ENCODE measurements at regions not wholly inside any gene's neighbourhood (a gene's known extent, or its start where the extent isn't known, plus 50 kb on each side); places are given as distances from the start of the nearest gene placed in this dataset.

GRCh38 chr10:69684020-69684980, 54.3 kb downstream of the FAM241B start:
- intact Hi-C loops (cut with micrococcal nuclease): no loop called here
- H3K27me3 ChIP-seq (replicated peaks in 1 of 4; ENCODE audit: control extremely low read depth in 1 of 4, control insufficient read depth in 3 of 4, insufficient read depth in 4 of 4, low read length in 3 of 4): peaks cover 0 to 5% (median 0%) of the 10 kb centered on the region in 4 experiments
- no peaks in the 10 kb centered on the region for H3K79me2 ChIP-seq (ENCODE audit: control insufficient read depth, insufficient read depth, low read length)
- no peaks in the 10 kb centered on the region for H3K4me1 ChIP-seq (ENCODE audit: control insufficient read depth in 2 of 2, insufficient read depth in 2 of 2, low read length in 2 of 2)
- H4K20me1 ChIP-seq (ENCODE audit: control insufficient read depth, insufficient read depth, low read length, poor library complexity, severe bottlenecking): no peaks in the 10 kb centered on the region
- H3K36me3 ChIP-seq (replicated peaks in 1 of 2; ENCODE audit: control extremely low read depth in 1 of 2, control insufficient read depth in 1 of 2, extremely low read depth in 1 of 2, insufficient read depth in 2 of 2, low read length in 1 of 2): no peaks in the 10 kb centered on the region
- H3K4me3 ChIP-seq (ENCODE audit: control extremely low read depth in 1 of 5, extremely low read depth in 1 of 5, insufficient read depth in 1 of 5, low read depth in 2 of 5, low read length in 4 of 5): no peak overlapping the region
- ChIA-PET CTCF (interaction anchor here (0.8 kb wide), 1 partner anchor 10 kb away, joined by 3 read pairs; no protein-coding TSS in a partner anchor), POLR2A (no interaction called here)
- no peak for ATAC-seq (ENCODE audit: low read depth)
- H3K27ac ChIP-seq (ENCODE audit: low read length in 2 of 2): no peak overlapping the region
- Mint-ChIP-seq H3K4me3 (no peak overlapping the region), H3K4me1 (no peaks in the 10 kb centered on the region), H3K27ac (no peak overlapping the region), H3K27me3 (peaks cover 39% of the 10 kb centered on the region), H3K9me3 (ENCODE audit: insufficient read depth) (no peaks in the 10 kb centered on the region)
- 85% methylated on average over 12 of the region's 17 CpGs for WGBS (ENCODE audit: insufficient coverage)
- H2AFZ ChIP-seq (ENCODE audit: insufficient read depth, low read depth, low read length, poor library complexity, severe bottlenecking): no peak overlapping the region
- H3K9me3 ChIP-seq (ENCODE audit: control extremely low read depth in 1 of 3, control insufficient read depth in 2 of 3, insufficient read depth in 1 of 3, low read length in 2 of 3): no peaks in the 10 kb centered on the region
- DNase-seq: no peak
- no peak overlapping the region for H3K4me2 ChIP-seq (replicated peaks; ENCODE audit: low read depth, low read length, poor library complexity, severe bottlenecking)
- TF ChIP-seq EZH2 (IDR thresholded peaks at IDR 0.05; ENCODE audit: borderline replicate concordance, insufficient read depth, low read depth, low read length, poor library complexity, severe bottlenecking) (no peak), CTCF (IDR thresholded peaks at IDR 0.05) (no peak)
- no peak overlapping the region for H3K9ac ChIP-seq (ENCODE audit: low read length)

DNA sequence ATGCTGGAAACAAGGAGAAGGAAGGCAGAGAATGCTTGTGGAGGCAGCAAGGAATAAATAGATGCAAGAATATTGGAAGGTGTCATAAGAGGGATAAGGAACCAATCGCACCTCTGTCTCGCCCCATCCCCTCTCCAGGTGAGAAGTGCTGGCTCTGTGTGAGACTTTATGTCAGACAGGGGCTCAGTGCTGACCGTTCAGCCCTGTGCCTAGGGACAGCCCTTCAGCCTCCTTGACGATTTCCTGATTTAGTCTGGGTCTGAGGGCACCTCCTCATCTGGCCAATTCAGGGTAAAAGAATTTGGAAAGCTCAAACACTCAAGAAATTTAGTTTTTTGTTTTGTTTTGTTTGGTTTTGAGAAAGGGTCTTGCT, 54.9 kb downstream of the FAM241B start:
- no peaks in the 10 kb centered on the region for H4K20me1 ChIP-seq (ENCODE audit: control insufficient read depth, insufficient read depth, low read length, poor library complexity, severe bottlenecking)
- 63% methylated on average over 2 of the region's 4 CpGs for WGBS (ENCODE audit: insufficient coverage)
- no peaks in the 10 kb centered on the region for H3K79me2 ChIP-seq (ENCODE audit: control insufficient read depth, insufficient read depth, low read length)
- H3K36me3 ChIP-seq (replicated peaks in 1 of 2; ENCODE audit: control extremely low read depth in 1 of 2, control insufficient read depth in 1 of 2, extremely low read depth in 1 of 2, insufficient read depth in 2 of 2, low read length in 1 of 2): no peaks in the 10 kb centered on the region
- H3K4me3 ChIP-seq (ENCODE audit: control extremely low read depth in 1 of 5, extremely low read depth in 1 of 5, insufficient read depth in 1 of 5, low read depth in 2 of 5, low read length in 4 of 5): no peak overlapping the region
- H3K27ac ChIP-seq (ENCODE audit: low read length in 2 of 2): no peak overlapping the region
- Mint-ChIP-seq H3K27ac (no peak overlapping the region), H3K4me1 (no peaks in the 10 kb centered on the region), H3K4me3 (no peak overlapping the region), H3K27me3 (peaks cover 35% of the 10 kb centered on the region), H3K9me3 (ENCODE audit: insufficient read depth) (no peaks in the 10 kb centered on the region)
- ChIA-PET CTCF (interaction anchor here (0.8 kb wide), 1 partner anchor 10 kb away, joined by 3 read pairs; no protein-coding TSS in a partner anchor), POLR2A (no interaction called here)
- H3K27me3 ChIP-seq (replicated peaks in 1 of 4; ENCODE audit: control extremely low read depth in 1 of 4, control insufficient read depth in 3 of 4, insufficient read depth in 4 of 4, low read length in 3 of 4): peaks cover 0 to 3% (median 0%) of the 10 kb centered on the region in 4 experiments
- no peak overlapping the region for H3K4me2 ChIP-seq (replicated peaks; ENCODE audit: low read depth, low read length, poor library complexity, severe bottlenecking)
- no peak overlapping the region for H2AFZ ChIP-seq (ENCODE audit: insufficient read depth, low read depth, low read length, poor library complexity, severe bottlenecking)
- no peak overlapping the region for H3K9ac ChIP-seq (ENCODE audit: low read length)
- ATAC-seq (ENCODE audit: low read depth) (no peak), DNase-seq (no peak)
- TF ChIP-seq CTCF (IDR thresholded peaks at IDR 0.05) (no peak), EZH2 (IDR thresholded peaks at IDR 0.05; ENCODE audit: borderline replicate concordance, insufficient read depth, low read depth, low read length, poor library complexity, severe bottlenecking) (no peak)
- H3K9me3 ChIP-seq (ENCODE audit: control extremely low read depth in 1 of 3, control insufficient read depth in 2 of 3, insufficient read depth in 1 of 3, low read length in 2 of 3): no peaks in the 10 kb centered on the region
- intact Hi-C loops (cut with micrococcal nuclease): no loop called here
- no peaks in the 10 kb centered on the region for H3K4me1 ChIP-seq (ENCODE audit: control insufficient read depth in 2 of 2, insufficient read depth in 2 of 2, low read length in 2 of 2)
